ENCODE measurements at regions not wholly inside any gene's neighbourhood (a gene's known extent, or its start where the extent isn't known, plus 50 kb on each side); places are given as distances from the start of the nearest gene placed in this dataset.

- TF ChIP-seq CTCF (IDR thresholded peaks at IDR 0.05; ENCODE audit: extremely low read depth, low read depth, low read length): no peak
- peaks cover 2% of the 10 kb centered on the region for H3K27me3 ChIP-seq (ENCODE audit: insufficient read depth, low read length)
- no peaks in the 10 kb centered on the region for H3K4me1 ChIP-seq (ENCODE audit: insufficient read depth, low read length)
- H3K79me2 ChIP-seq (ENCODE audit: insufficient read depth, low read length): no peaks in the 10 kb centered on the region
- DNase-seq (ENCODE audit: insufficient read length, low spot score, missing footprints): no peak
- H3K9me3 ChIP-seq (ENCODE audit: low read depth, low read length): no peaks in the 10 kb centered on the region
- H3K36me3 ChIP-seq (ENCODE audit: insufficient read depth, low read length): no peaks in the 10 kb centered on the region
- no peak overlapping the region for H3K4me2 ChIP-seq (ENCODE audit: insufficient read depth, low read length)
- H4K20me1 ChIP-seq (ENCODE audit: insufficient read depth, low read length): no peaks in the 10 kb centered on the region
- no peak overlapping the region for H3K4me3 ChIP-seq (ENCODE audit: insufficient read depth, low read length)
- no peak overlapping the region for H3K27ac ChIP-seq (ENCODE audit: low read depth, low read length)
- H2AFZ ChIP-seq (ENCODE audit: low read length): no peak overlapping the region
These were observed 141.5 kb upstream of the FER start for GRCh38 chr5:108606185-108606584.

- H3K4me1 ChIP-seq (ENCODE audit: insufficient read depth, low read length): no peaks in the 10 kb centered on the region
- no peaks in the 10 kb centered on the region for H3K79me2 ChIP-seq (ENCODE audit: insufficient read depth, low read length)
- H3K4me3 ChIP-seq (ENCODE audit: insufficient read depth, low read length): no peak overlapping the region
- no peak overlapping the region for H3K27ac ChIP-seq (ENCODE audit: low read depth, low read length)
- H2AFZ ChIP-seq (ENCODE audit: low read length): no peak overlapping the region
- H4K20me1 ChIP-seq (ENCODE audit: insufficient read depth, low read length): no peaks in the 10 kb centered on the region
- TF ChIP-seq CTCF (IDR thresholded peaks at IDR 0.05; ENCODE audit: extremely low read depth, low read depth, low read length): no peak
- DNase-seq (ENCODE audit: insufficient read length, low spot score, missing footprints): no peak
- peaks cover 6% of the 10 kb centered on the region for H3K27me3 ChIP-seq (ENCODE audit: insufficient read depth, low read length)
- no peaks in the 10 kb centered on the region for H3K36me3 ChIP-seq (ENCODE audit: insufficient read depth, low read length)
- H3K9me3 ChIP-seq (ENCODE audit: low read depth, low read length): no peaks in the 10 kb centered on the region
- no peak overlapping the region for H3K4me2 ChIP-seq (ENCODE audit: insufficient read depth, low read length)
These were observed 144.9 kb upstream of the FER start for GRCh38 chr5:108602830-108603229.

- no peak overlapping the region for H2AFZ ChIP-seq (ENCODE audit: low read length)
- H3K27ac ChIP-seq (ENCODE audit: low read depth, low read length): no peak overlapping the region
- H4K20me1 ChIP-seq (ENCODE audit: insufficient read depth, low read length): no peaks in the 10 kb centered on the region
- no peaks in the 10 kb centered on the region for H3K27me3 ChIP-seq (ENCODE audit: insufficient read depth, low read length)
- no peak for DNase-seq (ENCODE audit: insufficient read length, low spot score, missing footprints)
- no peaks in the 10 kb centered on the region for H3K79me2 ChIP-seq (ENCODE audit: insufficient read depth, low read length)
- no peak for TF ChIP-seq CTCF (IDR thresholded peaks at IDR 0.05; ENCODE audit: extremely low read depth, low read depth, low read length)
- H3K4me1 ChIP-seq (ENCODE audit: insufficient read depth, low read length): no peaks in the 10 kb centered on the region
- H3K4me2 ChIP-seq (ENCODE audit: insufficient read depth, low read length): no peak overlapping the region
- no peaks in the 10 kb centered on the region for H3K36me3 ChIP-seq (ENCODE audit: insufficient read depth, low read length)
- no peak overlapping the region for H3K4me3 ChIP-seq (ENCODE audit: insufficient read depth, low read length)
- H3K9me3 ChIP-seq (ENCODE audit: low read depth, low read length): no peaks in the 10 kb centered on the region
These were observed 156.9 kb upstream of the FER start for GRCh38 chr5:108590799-108591198.

GRCh38 chr5:108588323-108588722 is 159.4 kb upstream of the FER start:
- H3K27ac ChIP-seq (ENCODE audit: low read depth, low read length): no peak overlapping the region
- H3K9me3 ChIP-seq (ENCODE audit: low read depth, low read length): no peaks in the 10 kb centered on the region
- no peak for TF ChIP-seq CTCF (IDR thresholded peaks at IDR 0.05; ENCODE audit: extremely low read depth, low read depth, low read length)
- no peak overlapping the region for H3K4me3 ChIP-seq (ENCODE audit: insufficient read depth, low read length)
- H3K36me3 ChIP-seq (ENCODE audit: insufficient read depth, low read length): no peaks in the 10 kb centered on the region
- no peaks in the 10 kb centered on the region for H3K79me2 ChIP-seq (ENCODE audit: insufficient read depth, low read length)
- no peaks in the 10 kb centered on the region for H3K27me3 ChIP-seq (ENCODE audit: insufficient read depth, low read length)
- no peaks in the 10 kb centered on the region for H3K4me1 ChIP-seq (ENCODE audit: insufficient read depth, low read length)
- DNase-seq (ENCODE audit: insufficient read length, low spot score, missing footprints): no peak
- H3K4me2 ChIP-seq (ENCODE audit: insufficient read depth, low read length): no peak overlapping the region
- H4K20me1 ChIP-seq (ENCODE audit: insufficient read depth, low read length): no peaks in the 10 kb centered on the region
- H2AFZ ChIP-seq (ENCODE audit: low read length): no peak overlapping the region

Data from osteoblast (primary cell).